PFSK-1 (cell line): ENCODE measurements at regions not wholly inside any gene's neighbourhood (a gene's known extent, or its start where the extent isn't known, plus 50 kb on each side); places are given as distances from the start of the nearest gene placed in this dataset.

Source experiments
- FOXP2 ChIP-seq: optimal IDR thresholded peaks from 2 replicates; pipeline ENCODE3; 2011; ENCODE audit warnings: borderline replicate concordance, control low read depth, inconsistent platforms; ENCODE audit not compliant: insufficient read depth; ENCODE audit errors: extremely low read length, extremely low read depth
- POLR2AphosphoS5 ChIP-seq: IDR thresholded peaks from 2 replicates; pipeline ENCODE4 v1.6.1; 2012; ENCODE audit warnings: low read depth, mild to moderate bottlenecking, control low read depth, low read length, moderate library complexity
- SIN3A ChIP-seq: IDR thresholded peaks from 2 replicates; pipeline ENCODE4 v1.6.1; 2012; ENCODE audit warnings: mild to moderate bottlenecking, low read length, moderate library complexity, borderline replicate concordance; ENCODE audit not compliant: insufficient read depth
- TAF1 ChIP-seq: IDR thresholded peaks from 2 replicates; pipeline ENCODE4 v1.6.1; 2012; ENCODE audit warnings: low read length, control low read depth, borderline replicate concordance; ENCODE audit not compliant: insufficient read depth
- TF ChIP-seq, protein P1 (sequence below), 2 experiments: IDR thresholded peaks; 2 replicates each; pipeline versions ENCODE4 v1.6.1 to v1.8.0; 2011 to 2012; ENCODE audit warnings: low read depth in 2 of 2, low read length in 2 of 2, control low read depth in 1 of 2, inconsistent platforms in 1 of 2, mild to moderate bottlenecking in 1 of 2, moderate library complexity in 1 of 2; ENCODE audit not compliant: insufficient read depth in 1 of 2

DNA sequence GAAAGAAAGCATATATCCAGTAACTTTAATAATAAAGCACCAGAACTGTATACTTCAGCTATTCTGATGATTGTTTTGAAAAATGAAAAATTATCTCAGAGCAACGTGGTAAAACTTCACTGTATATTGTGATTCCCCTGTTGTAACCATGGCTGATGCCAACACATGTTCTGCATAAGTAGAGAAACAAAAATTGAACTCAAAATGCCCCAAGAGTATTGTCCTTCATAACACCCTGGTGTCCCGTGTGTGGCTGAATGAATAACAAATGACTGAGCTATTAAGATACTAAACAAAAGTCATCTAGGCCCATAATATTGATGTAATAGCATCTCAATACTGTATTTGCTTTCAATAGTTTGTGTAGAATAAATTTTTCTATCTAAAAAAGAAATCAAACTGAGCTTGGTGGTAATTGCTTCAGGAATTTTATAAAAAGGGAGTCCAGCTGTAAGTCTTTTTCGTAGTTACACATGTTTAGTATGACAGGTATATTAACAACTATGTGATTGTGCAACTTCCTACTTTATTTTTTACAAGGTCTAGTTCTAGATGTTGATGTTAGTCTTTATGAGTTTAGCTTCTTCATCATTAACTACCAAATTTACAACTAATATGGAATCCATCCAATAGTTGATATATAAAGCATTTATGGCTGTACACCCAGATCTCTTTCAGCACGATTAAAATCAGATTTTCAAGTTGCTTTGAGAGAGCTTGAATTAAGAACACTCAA is 623.8 kb upstream of the AGTR1 start:
- no peak for TF ChIP-seq POLR2AphosphoS5
- TF ChIP-seq TAF1: no peak
- TF ChIP-seq, protein P1, sequence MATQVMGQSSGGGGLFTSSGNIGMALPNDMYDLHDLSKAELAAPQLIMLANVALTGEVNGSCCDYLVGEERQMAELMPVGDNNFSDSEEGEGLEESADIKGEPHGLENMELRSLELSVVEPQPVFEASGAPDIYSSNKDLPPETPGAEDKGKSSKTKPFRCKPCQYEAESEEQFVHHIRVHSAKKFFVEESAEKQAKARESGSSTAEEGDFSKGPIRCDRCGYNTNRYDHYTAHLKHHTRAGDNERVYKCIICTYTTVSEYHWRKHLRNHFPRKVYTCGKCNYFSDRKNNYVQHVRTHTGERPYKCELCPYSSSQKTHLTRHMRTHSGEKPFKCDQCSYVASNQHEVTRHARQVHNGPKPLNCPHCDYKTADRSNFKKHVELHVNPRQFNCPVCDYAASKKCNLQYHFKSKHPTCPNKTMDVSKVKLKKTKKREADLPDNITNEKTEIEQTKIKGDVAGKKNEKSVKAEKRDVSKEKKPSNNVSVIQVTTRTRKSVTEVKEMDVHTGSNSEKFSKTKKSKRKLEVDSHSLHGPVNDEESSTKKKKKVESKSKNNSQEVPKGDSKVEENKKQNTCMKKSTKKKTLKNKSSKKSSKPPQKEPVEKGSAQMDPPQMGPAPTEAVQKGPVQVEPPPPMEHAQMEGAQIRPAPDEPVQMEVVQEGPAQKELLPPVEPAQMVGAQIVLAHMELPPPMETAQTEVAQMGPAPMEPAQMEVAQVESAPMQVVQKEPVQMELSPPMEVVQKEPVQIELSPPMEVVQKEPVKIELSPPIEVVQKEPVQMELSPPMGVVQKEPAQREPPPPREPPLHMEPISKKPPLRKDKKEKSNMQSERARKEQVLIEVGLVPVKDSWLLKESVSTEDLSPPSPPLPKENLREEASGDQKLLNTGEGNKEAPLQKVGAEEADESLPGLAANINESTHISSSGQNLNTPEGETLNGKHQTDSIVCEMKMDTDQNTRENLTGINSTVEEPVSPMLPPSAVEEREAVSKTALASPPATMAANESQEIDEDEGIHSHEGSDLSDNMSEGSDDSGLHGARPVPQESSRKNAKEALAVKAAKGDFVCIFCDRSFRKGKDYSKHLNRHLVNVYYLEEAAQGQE (IDR thresholded peaks at IDR 0.05; ENCODE audit: insufficient read depth in 1 of 2, low read depth in 2 of 2, low read length in 2 of 2): no peak
- no peak for TF ChIP-seq SIN3A
- TF ChIP-seq FOXP2: no peak
